Activated naive CD8-positive, alpha-beta T cell treated with anti-CD3 and anti-CD28 coated beads, Interleukin-2, amount 10 ng/mL, durations not matched to agents 7 days and 5 days (primary cell): ENCODE measurements at regions not wholly inside any gene's neighbourhood (a gene's known extent, or its start where the extent isn't known, plus 50 kb on each side); places are given as distances from the start of the nearest gene placed in this dataset.
A peak's percentile ranks its signal among the peaks of the same experiment; 100 is the strongest.
"Not testable (repeated sequence)": the region's sequence is repeated elsewhere in the genome, so short reads cannot be mapped to it uniquely, and the experiment has no call there.

Experiments used
- ATAC-seq: fragments of 150-1000 bp; cut with Tn5 transposase; one replicate; pipeline ENCODE4 v1.10.0; 2021; ENCODE audit warnings: low read depth, moderate library complexity
- POLR2A ChIA-PET: fragments of 350-600 bp; sonication (Branson Sonifier 250); formaldehyde crosslinking; loops from one replicate; lab custom pipeline; 2021; ENCODE audit warnings: antibody characterized with exemption; lab: Charles Lee
- DNase-seq: peaks from one replicate; pipeline ENCODE4 v3.0.0; 2021
- H3K27ac Mint-ChIP-seq: one replicate; pipeline ENCODE4 v1.8.0; 2022; ENCODE audit warnings: mild to moderate bottlenecking, mixed read lengths
- H3K27me3 Mint-ChIP-seq: one replicate; pipeline ENCODE4 v1.8.0; 2022; ENCODE audit warnings: mild to moderate bottlenecking, moderate library complexity, mixed read lengths
- H3K36me3 Mint-ChIP-seq: one replicate; pipeline ENCODE4 v1.8.0; 2021; ENCODE audit warnings: mild to moderate bottlenecking, mixed read lengths
- H3K4me1 Mint-ChIP-seq: one replicate; pipeline ENCODE4 v1.8.0; 2021; ENCODE audit warnings: mixed read lengths
- H3K4me3 Mint-ChIP-seq: one replicate; pipeline ENCODE4 v1.8.0; 2022; ENCODE audit warnings: mild to moderate bottlenecking, moderate library complexity, mixed read lengths
- H3K9me3 Mint-ChIP-seq: one replicate; pipeline ENCODE4 v1.8.0; 2021; ENCODE audit warnings: mixed read lengths

DNA sequence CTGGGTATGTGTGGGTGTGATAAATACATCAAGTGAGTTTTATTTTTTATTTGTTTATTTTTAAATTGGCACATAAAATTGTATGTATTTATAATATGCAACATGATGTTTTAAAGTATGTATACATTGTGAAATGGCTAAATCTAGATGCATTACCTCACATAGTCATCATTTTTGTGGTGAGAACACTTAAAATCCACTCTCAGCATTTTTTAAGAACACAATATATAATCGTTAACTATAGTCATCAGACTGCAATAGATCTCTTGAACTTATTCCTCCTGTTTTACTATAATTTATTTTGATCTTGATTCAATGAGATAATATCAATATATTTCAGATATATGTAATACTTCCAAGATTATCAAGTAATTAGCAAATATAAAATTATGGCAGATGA lies 93.9 kb upstream of the ALDH1A1 start:
- H3K36me3 Mint-ChIP-seq: no peaks in the 10 kb centered on the region
- POLR2A ChIA-PET: no interaction called here
- no peak for DNase-seq
- H3K27ac Mint-ChIP-seq: no peak overlapping the region
- H3K4me3 Mint-ChIP-seq: no peak overlapping the region
- no peaks in the 10 kb centered on the region for H3K4me1 Mint-ChIP-seq
- ATAC-seq: no peak
- H3K9me3 Mint-ChIP-seq: no peaks in the 10 kb centered on the region
- H3K27me3 Mint-ChIP-seq: peaks cover 6% of the 10 kb centered on the region

DNA sequence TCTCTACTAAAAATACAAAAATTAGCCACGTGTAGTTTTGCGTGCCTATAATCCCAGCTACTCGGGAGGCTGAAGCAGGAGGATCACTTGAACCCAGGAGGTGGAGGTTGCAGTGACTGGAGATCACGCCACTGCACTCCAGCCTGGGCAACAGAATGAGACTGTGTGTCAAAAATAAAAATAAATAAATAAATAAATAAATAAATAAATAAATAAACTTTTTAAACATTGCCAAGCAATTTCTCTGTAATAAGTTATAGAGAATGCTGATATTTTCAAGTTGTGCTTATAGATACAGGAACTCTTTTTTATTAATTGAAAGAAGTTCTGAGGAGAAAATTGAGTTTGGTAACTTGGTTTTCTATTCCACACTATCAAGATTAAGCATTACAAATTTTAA lies 91.9 kb upstream of the ALDH1A1 start:
- H3K4me1 Mint-ChIP-seq, H3K9me3 Mint-ChIP-seq, ATAC-seq, H3K27ac Mint-ChIP-seq, H3K27me3 Mint-ChIP-seq, H3K4me3 Mint-ChIP-seq, H3K36me3 Mint-ChIP-seq, DNase-seq, POLR2A ChIA-PET: not testable (repeated sequence)

DNA sequence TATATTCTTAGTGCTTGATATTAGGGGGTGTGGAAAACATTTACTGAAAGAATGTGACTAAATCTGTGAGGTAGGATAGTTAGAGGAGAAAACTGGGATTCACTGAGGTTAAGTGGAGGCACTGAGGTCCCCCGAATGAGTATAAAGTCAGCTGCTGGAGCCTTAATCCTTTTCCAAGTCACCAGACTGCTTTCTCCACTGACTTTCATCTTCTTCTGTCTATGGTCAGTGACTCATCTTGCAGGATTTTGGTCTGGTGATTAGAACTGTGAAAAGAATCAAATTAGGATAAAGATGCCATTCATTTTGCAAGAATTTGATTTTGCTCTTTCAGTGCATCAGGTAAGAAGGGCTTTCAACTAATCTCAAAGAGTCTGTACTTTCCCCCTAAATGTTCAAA lies 89.3 kb upstream of the ALDH1A1 start:
- Mint-ChIP-seq H3K36me3 (no peaks in the 10 kb centered on the region), H3K4me3 (no peak overlapping the region), H3K27ac (no peak overlapping the region), H3K27me3 (peaks cover 6% of the 10 kb centered on the region), H3K4me1 (no peaks in the 10 kb centered on the region), H3K9me3 (no peaks in the 10 kb centered on the region)
- POLR2A ChIA-PET: no interaction called here
- ATAC-seq: no peak
- DNase-seq: no peak

GRCh38 chr9:73039271-73040263 lies 86.7 kb upstream of the ALDH1A1 start:
- peaks cover 9% of the 10 kb centered on the region for H3K27me3 Mint-ChIP-seq
- no peak for DNase-seq
- POLR2A ChIA-PET: no interaction called here
- ATAC-seq: no peak
- no peak overlapping the region for H3K4me3 Mint-ChIP-seq
- no peaks in the 10 kb centered on the region for H3K4me1 Mint-ChIP-seq
- H3K36me3 Mint-ChIP-seq: no peaks in the 10 kb centered on the region
- no peaks in the 10 kb centered on the region for H3K9me3 Mint-ChIP-seq
- no peak overlapping the region for H3K27ac Mint-ChIP-seq

DNA sequence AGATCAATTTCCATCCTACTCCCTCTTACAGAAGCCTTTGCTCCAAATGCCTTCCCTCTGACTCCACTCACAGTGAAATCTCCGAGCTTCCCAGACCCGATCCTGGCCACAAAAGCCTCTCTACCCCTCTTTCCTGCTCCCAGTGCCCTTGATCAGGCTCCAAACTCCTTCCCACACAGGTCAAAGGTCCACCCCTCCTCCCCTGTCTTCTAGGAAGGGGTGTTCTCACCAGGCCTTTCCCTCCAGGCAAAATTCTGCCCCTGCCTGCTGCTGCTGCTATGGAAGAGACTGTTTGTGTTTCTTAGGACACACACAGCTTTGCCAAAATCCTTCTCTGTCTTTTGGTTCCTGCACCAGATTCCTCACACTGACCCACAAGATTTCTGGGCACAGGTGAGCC lies 85.8 kb upstream of the ALDH1A1 start:
- H3K36me3 Mint-ChIP-seq: no peaks in the 10 kb centered on the region
- no peak overlapping the region for H3K4me3 Mint-ChIP-seq
- ATAC-seq (no peak), DNase-seq (no peak)
- H3K9me3 Mint-ChIP-seq: no peaks in the 10 kb centered on the region
- H3K27ac Mint-ChIP-seq: no peak overlapping the region
- POLR2A ChIA-PET: no interaction called here
- H3K27me3 Mint-ChIP-seq: peaks cover 7% of the 10 kb centered on the region
- H3K4me1 Mint-ChIP-seq: no peaks in the 10 kb centered on the region

DNA sequence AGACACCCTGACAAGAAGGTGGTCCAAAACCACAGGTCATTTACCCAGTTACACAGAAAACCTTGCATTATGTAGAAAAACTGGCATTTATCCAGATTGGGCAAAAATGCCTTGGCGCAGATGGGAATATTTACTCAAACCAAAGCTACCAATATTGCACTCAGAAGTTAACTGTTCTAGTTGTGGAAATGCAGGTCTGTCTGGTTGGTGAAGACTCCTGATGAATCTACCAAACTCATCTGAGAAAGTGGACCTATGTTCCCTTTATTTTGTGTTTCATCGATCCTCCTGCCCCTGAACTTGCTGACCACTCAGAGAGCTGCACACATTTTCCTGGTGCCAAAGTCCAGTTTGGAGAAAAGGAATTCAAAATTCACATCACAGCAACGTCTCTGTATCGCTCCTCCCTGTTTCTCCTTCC lies 85.2 kb upstream of the ALDH1A1 start:
- Mint-ChIP-seq H3K4me3 (no peak overlapping the region), H3K4me1 (no peaks in the 10 kb centered on the region), H3K9me3 (no peaks in the 10 kb centered on the region)

DNA sequence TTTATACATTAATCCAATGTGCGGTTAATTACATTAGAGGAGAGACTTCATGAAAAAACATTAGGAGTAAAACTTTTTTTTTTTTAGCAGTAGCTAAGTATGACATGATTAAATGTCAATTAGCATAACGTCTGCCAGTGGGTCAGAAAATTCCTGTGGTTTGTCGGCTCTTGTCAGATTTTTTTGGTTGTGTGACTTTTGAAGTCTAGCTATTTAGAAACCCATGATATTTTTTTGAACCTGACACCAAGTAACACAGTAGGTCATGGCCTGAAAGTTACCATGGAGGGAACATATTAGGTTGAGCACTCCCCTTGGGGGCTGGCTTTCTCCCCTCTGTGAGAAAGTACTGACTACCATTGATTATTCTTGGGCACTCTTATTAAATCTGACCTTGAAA lies 84.8 kb upstream of the ALDH1A1 start:
- peaks cover 5% of the 10 kb centered on the region for H3K27me3 Mint-ChIP-seq
- no peaks in the 10 kb centered on the region for H3K36me3 Mint-ChIP-seq
- H3K4me3 Mint-ChIP-seq: no peak overlapping the region
- POLR2A ChIA-PET: no interaction called here
- no peak overlapping the region for H3K27ac Mint-ChIP-seq
- ATAC-seq: no peak
- DNase-seq: no peak
- H3K9me3 Mint-ChIP-seq: no peaks in the 10 kb centered on the region
- no peaks in the 10 kb centered on the region for H3K4me1 Mint-ChIP-seq

More for the DNA sequence above, 85.2 kb upstream of the ALDH1A1 start:
- POLR2A ChIA-PET: no interaction called here
- no peak for DNase-seq
- H3K36me3 Mint-ChIP-seq: no peaks in the 10 kb centered on the region
- H3K27ac Mint-ChIP-seq: no peak overlapping the region
- no peak for ATAC-seq
- peaks cover 7% of the 10 kb centered on the region for H3K27me3 Mint-ChIP-seq

GRCh38 chr9:73034962-73035361 lies 82.1 kb upstream of the ALDH1A1 start:
- Mint-ChIP-seq H3K27ac (no peak overlapping the region), H3K9me3 (no peaks in the 10 kb centered on the region), H3K4me3 (no peak overlapping the region), H3K27me3 (peaks cover 11% of the 10 kb centered on the region), H3K4me1 (no peaks in the 10 kb centered on the region), H3K36me3 (no peaks in the 10 kb centered on the region)
- POLR2A ChIA-PET: no interaction called here
- DNase-seq: no peak
- no peak for ATAC-seq

- DNase-seq: no peak
- Mint-ChIP-seq H3K27ac (no peak overlapping the region), H3K4me1 (no peaks in the 10 kb centered on the region), H3K9me3 (no peaks in the 10 kb centered on the region), H3K4me3 (no peak overlapping the region), H3K36me3 (no peaks in the 10 kb centered on the region), H3K27me3 (peaks cover 12% of the 10 kb centered on the region)
- no peak for ATAC-seq
- POLR2A ChIA-PET: no interaction called here
These were observed 78.5 kb upstream of the ALDH1A1 start for GRCh38 chr9:73031350-73031749.

DNA sequence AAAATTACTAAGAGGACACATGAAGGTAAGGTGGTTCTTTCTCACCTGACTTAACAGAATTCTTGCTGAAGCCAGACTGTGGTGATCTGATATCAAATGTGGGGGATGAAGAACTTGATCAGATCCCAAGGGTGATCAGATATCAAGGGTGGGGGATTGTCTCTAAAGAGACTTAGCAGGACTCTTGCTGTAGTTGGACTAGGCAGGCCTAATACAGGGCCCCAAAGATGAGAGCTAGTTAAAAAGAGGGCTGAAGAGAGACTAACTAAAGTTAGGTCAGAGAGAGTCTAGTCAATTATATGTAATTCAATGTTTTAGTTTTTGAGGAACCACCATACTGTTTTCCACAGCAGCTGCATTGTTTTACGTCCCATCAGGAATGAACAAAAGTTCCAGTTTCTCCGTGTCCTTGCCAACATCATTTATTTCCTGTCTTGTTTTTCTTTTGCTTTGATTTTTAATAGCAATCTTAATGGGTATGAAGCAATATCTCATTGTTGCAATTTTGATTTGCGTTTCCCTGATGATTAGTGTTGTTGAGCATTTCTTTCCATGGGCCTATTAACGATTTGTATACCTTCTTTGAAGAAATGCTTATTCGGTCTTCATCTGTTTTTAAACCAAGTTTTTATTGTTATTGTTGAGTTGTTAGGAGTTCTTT lies 77.6 kb upstream of the ALDH1A1 start:
- DNase-seq (no peak), ATAC-seq (no peak)
- H3K27me3 Mint-ChIP-seq: peaks cover 14% of the 10 kb centered on the region
- H3K4me1 Mint-ChIP-seq: no peaks in the 10 kb centered on the region
- H3K9me3 Mint-ChIP-seq: no peaks in the 10 kb centered on the region
- H3K27ac Mint-ChIP-seq: no peak overlapping the region
- H3K4me3 Mint-ChIP-seq: no peak overlapping the region
- no peaks in the 10 kb centered on the region for H3K36me3 Mint-ChIP-seq
- POLR2A ChIA-PET: no interaction called here

GRCh38 chr9:73029346-73029745 lies 76.5 kb upstream of the ALDH1A1 start:
- Mint-ChIP-seq H3K36me3 (no peaks in the 10 kb centered on the region), H3K9me3 (no peaks in the 10 kb centered on the region), H3K27me3 (peaks cover 18% of the 10 kb centered on the region), H3K27ac (no peak overlapping the region), H3K4me3 (no peak overlapping the region), H3K4me1 (no peaks in the 10 kb centered on the region)
- DNase-seq (no peak), ATAC-seq (no peak)
- POLR2A ChIA-PET: no interaction called here

- H3K36me3 Mint-ChIP-seq: no peaks in the 10 kb centered on the region
- ATAC-seq: no peak
- no peak for DNase-seq
- H3K27ac Mint-ChIP-seq: no peak overlapping the region
- no peak overlapping the region for H3K4me3 Mint-ChIP-seq
- H3K9me3 Mint-ChIP-seq: no peaks in the 10 kb centered on the region
- POLR2A ChIA-PET: no interaction called here
- H3K4me1 Mint-ChIP-seq: peaks cover 9% of the 10 kb centered on the region
- peaks cover 19% of the 10 kb centered on the region for H3K27me3 Mint-ChIP-seq
These were observed 73.5 kb upstream of the ALDH1A1 start for GRCh38 chr9:73026375-73026774.

- H3K9me3 Mint-ChIP-seq: no peaks in the 10 kb centered on the region
- POLR2A ChIA-PET: no interaction called here
- no peak for DNase-seq
- H3K4me3 Mint-ChIP-seq: no peak overlapping the region
- peaks cover 9% of the 10 kb centered on the region for H3K4me1 Mint-ChIP-seq
- H3K27ac Mint-ChIP-seq: no peak overlapping the region
- no peak for ATAC-seq
- H3K27me3 Mint-ChIP-seq: peaks cover 16% of the 10 kb centered on the region
- H3K36me3 Mint-ChIP-seq: no peaks in the 10 kb centered on the region
These were observed 71.8 kb upstream of the ALDH1A1 start for GRCh38 chr9:73024601-73025034.

- H3K9me3 Mint-ChIP-seq: no peaks in the 10 kb centered on the region
- peaks cover 9% of the 10 kb centered on the region for H3K4me1 Mint-ChIP-seq
- H3K27ac Mint-ChIP-seq: no peak overlapping the region
- no peak overlapping the region for H3K4me3 Mint-ChIP-seq
- DNase-seq (peak; percentile 36), ATAC-seq (peak; percentile 54)
- POLR2A ChIA-PET: no interaction called here
- H3K27me3 Mint-ChIP-seq: peaks cover 19% of the 10 kb centered on the region
- H3K36me3 Mint-ChIP-seq: no peaks in the 10 kb centered on the region
These were observed 70.2 kb upstream of the ALDH1A1 start for GRCh38 chr9:73023025-73023541.
